Liver (tissue), 3 donors: ENCODE measurements at regions not wholly inside any gene's neighbourhood (a gene's known extent, or its start where the extent isn't known, plus 50 kb on each side); places are given as distances from the start of the nearest gene placed in this dataset.

Experiments
- EGR1 ChIP-seq, 2 donors: IDR thresholded peaks; 2 replicates each; pipeline ENCODE4 v1.6.1; 2016 to 2018; ENCODE audit warnings: antibody characterized with exemption in 2 of 2, low read depth in 2 of 2
- GABPA ChIP-seq, 2 donors: IDR thresholded peaks in 1 of 2; conservative IDR thresholded peaks in 1 of 2; 2 replicates each; pipeline ENCODE4 v1.6.1; 2016; ENCODE audit warnings: antibody characterized with exemption in 2 of 2, mild to moderate bottlenecking in 1 of 2, moderate library complexity in 1 of 2
- JUND ChIP-seq, 2 donors: IDR thresholded peaks; 2 replicates each; pipeline ENCODE4 v1.6.1; 2016; ENCODE audit warnings: antibody characterized with exemption in 2 of 2
- MAX ChIP-seq: IDR thresholded peaks from 2 replicates; pipeline ENCODE4 v1.6.1; 2016; ENCODE audit warnings: antibody characterized with exemption
- RAD21 ChIP-seq, 2 donors: IDR thresholded peaks; 2 replicates each; pipeline ENCODE4 v1.6.1; 2016; ENCODE audit warnings: antibody characterized with exemption in 2 of 2, mild to moderate bottlenecking in 2 of 2
- SP1 ChIP-seq: IDR thresholded peaks from 2 replicates; pipeline ENCODE4 v1.6.1; 2018; ENCODE audit warnings: antibody characterized with exemption, mild to moderate bottlenecking
- TAF1 ChIP-seq: conservative IDR thresholded peaks from 2 replicates; pipeline ENCODE4 v1.6.1; 2016; ENCODE audit warnings: antibody characterized with exemption, mild to moderate bottlenecking
- YY1 ChIP-seq: IDR thresholded peaks from 2 replicates; pipeline ENCODE4 v1.6.1; 2016; ENCODE audit warnings: antibody characterized with exemption, mild to moderate bottlenecking
- TF ChIP-seq, protein P1 (sequence below): fragments of 150-350 bp; IDR thresholded peaks from 2 replicates; pipeline ENCODE4 v1.5.1; 2017; ENCODE audit warnings: improper control_type of control experiment, low read depth, low read length; ENCODE audit not compliant: missing input control
- TF ChIP-seq, protein P2 (sequence below): IDR thresholded peaks from 2 replicates; pipeline ENCODE4 v1.6.1; 2016; ENCODE audit warnings: antibody characterized with exemption
- TF ChIP-seq, protein P3 (sequence below): IDR thresholded peaks from 2 replicates; pipeline ENCODE4 v1.6.1; 2016; ENCODE audit warnings: antibody characterized with exemption, mild to moderate bottlenecking
- TF ChIP-seq, protein P4 (sequence below): IDR thresholded peaks from 2 replicates; pipeline ENCODE4 v1.6.1; 2016; ENCODE audit warnings: antibody characterized with exemption
- donor health status: healthy.
- donor health status: healthy.

DNA sequence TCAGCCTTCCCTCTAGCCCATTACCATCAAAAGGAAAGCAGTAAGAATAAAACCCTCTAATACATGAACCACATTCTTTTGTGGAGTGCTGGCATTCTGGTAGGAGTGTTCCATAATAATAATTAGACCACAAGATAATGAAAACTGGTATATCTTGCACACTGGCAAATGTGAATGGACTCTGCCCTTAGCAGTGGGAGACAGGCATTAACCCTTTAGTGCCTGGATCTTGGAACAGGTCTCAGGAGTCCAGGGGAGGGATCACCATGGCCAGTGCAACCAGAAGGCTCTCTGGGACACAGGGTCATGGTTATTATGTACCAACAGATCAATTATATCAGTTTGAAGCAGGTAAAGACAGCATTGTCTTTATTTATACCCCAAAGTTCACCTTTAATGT is 387.5 kb upstream of the TMPO start:
- TF ChIP-seq TAF1 = no peak
- TF ChIP-seq, protein P1, sequence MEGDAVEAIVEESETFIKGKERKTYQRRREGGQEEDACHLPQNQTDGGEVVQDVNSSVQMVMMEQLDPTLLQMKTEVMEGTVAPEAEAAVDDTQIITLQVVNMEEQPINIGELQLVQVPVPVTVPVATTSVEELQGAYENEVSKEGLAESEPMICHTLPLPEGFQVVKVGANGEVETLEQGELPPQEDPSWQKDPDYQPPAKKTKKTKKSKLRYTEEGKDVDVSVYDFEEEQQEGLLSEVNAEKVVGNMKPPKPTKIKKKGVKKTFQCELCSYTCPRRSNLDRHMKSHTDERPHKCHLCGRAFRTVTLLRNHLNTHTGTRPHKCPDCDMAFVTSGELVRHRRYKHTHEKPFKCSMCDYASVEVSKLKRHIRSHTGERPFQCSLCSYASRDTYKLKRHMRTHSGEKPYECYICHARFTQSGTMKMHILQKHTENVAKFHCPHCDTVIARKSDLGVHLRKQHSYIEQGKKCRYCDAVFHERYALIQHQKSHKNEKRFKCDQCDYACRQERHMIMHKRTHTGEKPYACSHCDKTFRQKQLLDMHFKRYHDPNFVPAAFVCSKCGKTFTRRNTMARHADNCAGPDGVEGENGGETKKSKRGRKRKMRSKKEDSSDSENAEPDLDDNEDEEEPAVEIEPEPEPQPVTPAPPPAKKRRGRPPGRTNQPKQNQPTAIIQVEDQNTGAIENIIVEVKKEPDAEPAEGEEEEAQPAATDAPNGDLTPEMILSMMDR = no peak
- TF ChIP-seq JUND (IDR thresholded peaks at IDR 0.05) = no peak
- TF ChIP-seq, protein P2, sequence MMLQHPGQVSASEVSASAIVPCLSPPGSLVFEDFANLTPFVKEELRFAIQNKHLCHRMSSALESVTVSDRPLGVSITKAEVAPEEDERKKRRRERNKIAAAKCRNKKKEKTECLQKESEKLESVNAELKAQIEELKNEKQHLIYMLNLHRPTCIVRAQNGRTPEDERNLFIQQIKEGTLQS = no peak
- TF ChIP-seq, protein P3, sequence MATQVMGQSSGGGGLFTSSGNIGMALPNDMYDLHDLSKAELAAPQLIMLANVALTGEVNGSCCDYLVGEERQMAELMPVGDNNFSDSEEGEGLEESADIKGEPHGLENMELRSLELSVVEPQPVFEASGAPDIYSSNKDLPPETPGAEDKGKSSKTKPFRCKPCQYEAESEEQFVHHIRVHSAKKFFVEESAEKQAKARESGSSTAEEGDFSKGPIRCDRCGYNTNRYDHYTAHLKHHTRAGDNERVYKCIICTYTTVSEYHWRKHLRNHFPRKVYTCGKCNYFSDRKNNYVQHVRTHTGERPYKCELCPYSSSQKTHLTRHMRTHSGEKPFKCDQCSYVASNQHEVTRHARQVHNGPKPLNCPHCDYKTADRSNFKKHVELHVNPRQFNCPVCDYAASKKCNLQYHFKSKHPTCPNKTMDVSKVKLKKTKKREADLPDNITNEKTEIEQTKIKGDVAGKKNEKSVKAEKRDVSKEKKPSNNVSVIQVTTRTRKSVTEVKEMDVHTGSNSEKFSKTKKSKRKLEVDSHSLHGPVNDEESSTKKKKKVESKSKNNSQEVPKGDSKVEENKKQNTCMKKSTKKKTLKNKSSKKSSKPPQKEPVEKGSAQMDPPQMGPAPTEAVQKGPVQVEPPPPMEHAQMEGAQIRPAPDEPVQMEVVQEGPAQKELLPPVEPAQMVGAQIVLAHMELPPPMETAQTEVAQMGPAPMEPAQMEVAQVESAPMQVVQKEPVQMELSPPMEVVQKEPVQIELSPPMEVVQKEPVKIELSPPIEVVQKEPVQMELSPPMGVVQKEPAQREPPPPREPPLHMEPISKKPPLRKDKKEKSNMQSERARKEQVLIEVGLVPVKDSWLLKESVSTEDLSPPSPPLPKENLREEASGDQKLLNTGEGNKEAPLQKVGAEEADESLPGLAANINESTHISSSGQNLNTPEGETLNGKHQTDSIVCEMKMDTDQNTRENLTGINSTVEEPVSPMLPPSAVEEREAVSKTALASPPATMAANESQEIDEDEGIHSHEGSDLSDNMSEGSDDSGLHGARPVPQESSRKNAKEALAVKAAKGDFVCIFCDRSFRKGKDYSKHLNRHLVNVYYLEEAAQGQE = no peak
- TF ChIP-seq RAD21 (IDR thresholded peaks at IDR 0.05) = no peak
- TF ChIP-seq MAX = no peak
- no peak for TF ChIP-seq SP1
- no peak for TF ChIP-seq GABPA (IDR thresholded peaks at IDR 0.05 in 1 of 2, conservative IDR thresholded peaks at IDR 0.05 in 1 of 2)
- TF ChIP-seq EGR1 (IDR thresholded peaks at IDR 0.05; ENCODE audit: low read depth in 2 of 2) = no peak
- TF ChIP-seq, protein P4, sequence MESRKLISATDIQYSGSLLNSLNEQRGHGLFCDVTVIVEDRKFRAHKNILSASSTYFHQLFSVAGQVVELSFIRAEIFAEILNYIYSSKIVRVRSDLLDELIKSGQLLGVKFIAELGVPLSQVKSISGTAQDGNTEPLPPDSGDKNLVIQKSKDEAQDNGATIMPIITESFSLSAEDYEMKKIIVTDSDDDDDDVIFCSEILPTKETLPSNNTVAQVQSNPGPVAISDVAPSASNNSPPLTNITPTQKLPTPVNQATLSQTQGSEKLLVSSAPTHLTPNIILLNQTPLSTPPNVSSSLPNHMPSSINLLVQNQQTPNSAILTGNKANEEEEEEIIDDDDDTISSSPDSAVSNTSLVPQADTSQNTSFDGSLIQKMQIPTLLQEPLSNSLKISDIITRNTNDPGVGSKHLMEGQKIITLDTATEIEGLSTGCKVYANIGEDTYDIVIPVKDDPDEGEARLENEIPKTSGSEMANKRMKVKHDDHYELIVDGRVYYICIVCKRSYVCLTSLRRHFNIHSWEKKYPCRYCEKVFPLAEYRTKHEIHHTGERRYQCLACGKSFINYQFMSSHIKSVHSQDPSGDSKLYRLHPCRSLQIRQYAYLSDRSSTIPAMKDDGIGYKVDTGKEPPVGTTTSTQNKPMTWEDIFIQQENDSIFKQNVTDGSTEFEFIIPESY = no peak
- TF ChIP-seq YY1 = no peak
